ENCODE measurements at regions not wholly inside any gene's neighbourhood (a gene's known extent, or its start where the extent isn't known, plus 50 kb on each side); places are given as distances from the start of the nearest gene placed in this dataset.

DNA sequence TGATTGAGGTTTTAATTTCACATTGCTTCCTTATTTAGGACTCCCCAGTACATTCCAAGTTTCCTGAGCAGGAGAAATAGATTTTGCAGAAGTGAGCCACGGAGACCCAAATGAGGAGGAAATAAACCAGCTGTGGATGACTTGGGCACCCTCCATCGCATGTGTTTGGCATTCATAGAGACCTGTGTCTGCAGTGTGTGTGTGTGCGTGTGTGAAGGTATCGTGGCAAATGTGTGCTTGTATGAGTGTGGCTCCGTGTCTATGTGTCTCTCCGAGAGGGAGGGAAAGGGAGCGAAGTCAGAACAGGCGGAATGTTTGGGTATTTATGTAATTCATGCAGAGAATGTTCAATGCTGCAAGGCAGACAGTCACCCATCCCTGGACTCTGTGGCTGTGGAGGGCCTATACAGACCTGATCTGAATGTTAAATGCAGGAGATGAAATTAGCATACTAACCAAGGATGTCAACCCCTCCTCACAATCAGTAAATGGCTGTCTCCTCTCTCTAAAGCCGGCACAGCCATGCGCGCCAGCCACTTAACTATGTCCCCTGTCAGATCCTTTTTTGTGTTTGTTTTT lies 186.0 kb upstream of the ZFHX3 start:
- in situ Hi-C loops (cut with MboI; ENCODE audit: low pct_unique_long_range_greater_than_20kb, low sequenced_read_pairs, unreplicated experiment): no loop called here
- TF ChIP-seq, protein P1, sequence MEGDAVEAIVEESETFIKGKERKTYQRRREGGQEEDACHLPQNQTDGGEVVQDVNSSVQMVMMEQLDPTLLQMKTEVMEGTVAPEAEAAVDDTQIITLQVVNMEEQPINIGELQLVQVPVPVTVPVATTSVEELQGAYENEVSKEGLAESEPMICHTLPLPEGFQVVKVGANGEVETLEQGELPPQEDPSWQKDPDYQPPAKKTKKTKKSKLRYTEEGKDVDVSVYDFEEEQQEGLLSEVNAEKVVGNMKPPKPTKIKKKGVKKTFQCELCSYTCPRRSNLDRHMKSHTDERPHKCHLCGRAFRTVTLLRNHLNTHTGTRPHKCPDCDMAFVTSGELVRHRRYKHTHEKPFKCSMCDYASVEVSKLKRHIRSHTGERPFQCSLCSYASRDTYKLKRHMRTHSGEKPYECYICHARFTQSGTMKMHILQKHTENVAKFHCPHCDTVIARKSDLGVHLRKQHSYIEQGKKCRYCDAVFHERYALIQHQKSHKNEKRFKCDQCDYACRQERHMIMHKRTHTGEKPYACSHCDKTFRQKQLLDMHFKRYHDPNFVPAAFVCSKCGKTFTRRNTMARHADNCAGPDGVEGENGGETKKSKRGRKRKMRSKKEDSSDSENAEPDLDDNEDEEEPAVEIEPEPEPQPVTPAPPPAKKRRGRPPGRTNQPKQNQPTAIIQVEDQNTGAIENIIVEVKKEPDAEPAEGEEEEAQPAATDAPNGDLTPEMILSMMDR (IDR thresholded peaks at IDR 0.05; ENCODE audit: extremely low read depth, insufficient read depth, missing control alignments): no peak
- DNase-seq (ENCODE audit: low spot score): no peak

DNA sequence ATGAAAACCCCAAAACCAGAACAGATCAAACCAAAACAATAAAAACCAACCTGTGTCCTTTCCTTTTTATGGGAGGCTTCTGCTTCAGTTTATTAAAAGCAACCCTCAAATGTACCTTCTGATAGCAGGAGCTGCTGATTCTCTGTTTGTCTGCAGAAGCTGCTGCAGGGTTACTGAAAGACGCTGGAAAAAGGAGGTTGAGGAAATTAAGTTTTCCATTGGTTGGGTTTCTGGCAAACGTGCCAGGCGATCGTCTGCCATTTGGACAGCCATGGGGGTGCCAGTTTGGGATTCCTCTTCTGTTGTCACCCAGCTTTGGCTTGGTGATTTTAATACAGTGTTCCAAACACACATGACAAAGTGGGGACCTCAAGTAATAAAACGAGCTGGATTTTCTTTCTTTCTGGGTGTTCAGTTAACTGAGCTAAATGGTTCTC lies 185.4 kb upstream of the ZFHX3 start:
- TF ChIP-seq, protein P1 (IDR thresholded peaks at IDR 0.05; ENCODE audit: extremely low read depth, insufficient read depth, missing control alignments): no peak
- no peak for DNase-seq (ENCODE audit: low spot score)
- in situ Hi-C loops (cut with MboI; ENCODE audit: low pct_unique_long_range_greater_than_20kb, low sequenced_read_pairs, unreplicated experiment): no loop called here

DNA sequence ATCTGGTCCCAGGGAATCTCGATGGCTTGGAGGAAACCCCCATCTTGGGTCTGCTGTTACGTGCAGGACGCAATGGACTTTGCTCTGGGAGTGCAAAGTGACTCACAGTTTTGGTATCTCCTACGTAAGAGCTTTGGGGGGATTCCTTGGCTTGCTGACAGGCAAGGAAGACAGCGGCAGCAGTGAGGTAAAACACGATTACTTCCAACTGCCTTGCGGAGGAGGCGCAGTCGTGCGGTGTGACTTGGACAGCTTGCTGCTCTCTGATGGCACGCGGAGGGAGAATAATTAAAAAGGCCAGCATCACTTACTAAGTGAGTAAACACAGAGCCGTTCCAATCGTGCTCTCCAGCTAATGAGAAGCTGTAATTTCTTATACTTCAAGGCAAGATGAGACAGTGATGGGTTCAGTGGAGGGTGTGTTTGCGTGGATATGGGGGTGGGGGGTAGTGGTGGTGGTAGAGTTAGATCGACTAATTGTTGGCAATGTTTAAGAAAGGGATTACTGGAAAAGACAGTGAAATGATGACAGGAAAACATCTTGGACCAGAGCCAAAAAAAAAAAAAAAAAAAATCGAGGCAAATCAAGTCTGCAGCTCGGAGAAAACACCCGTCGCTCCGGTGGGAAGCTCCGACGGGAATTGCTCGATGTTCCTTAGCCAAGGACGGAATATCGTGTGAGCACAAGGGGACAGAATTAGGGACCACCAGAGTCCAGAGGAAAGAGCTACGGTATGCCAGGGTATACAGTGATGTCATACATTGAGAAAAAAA lies 184.8 kb upstream of the ZFHX3 start:
- in situ Hi-C loops (cut with MboI; ENCODE audit: low pct_unique_long_range_greater_than_20kb, low sequenced_read_pairs, unreplicated experiment): no loop called here
- no peak for DNase-seq (ENCODE audit: low spot score)
- TF ChIP-seq, protein P1 (IDR thresholded peaks at IDR 0.05; ENCODE audit: extremely low read depth, insufficient read depth, missing control alignments): no peak

DNA sequence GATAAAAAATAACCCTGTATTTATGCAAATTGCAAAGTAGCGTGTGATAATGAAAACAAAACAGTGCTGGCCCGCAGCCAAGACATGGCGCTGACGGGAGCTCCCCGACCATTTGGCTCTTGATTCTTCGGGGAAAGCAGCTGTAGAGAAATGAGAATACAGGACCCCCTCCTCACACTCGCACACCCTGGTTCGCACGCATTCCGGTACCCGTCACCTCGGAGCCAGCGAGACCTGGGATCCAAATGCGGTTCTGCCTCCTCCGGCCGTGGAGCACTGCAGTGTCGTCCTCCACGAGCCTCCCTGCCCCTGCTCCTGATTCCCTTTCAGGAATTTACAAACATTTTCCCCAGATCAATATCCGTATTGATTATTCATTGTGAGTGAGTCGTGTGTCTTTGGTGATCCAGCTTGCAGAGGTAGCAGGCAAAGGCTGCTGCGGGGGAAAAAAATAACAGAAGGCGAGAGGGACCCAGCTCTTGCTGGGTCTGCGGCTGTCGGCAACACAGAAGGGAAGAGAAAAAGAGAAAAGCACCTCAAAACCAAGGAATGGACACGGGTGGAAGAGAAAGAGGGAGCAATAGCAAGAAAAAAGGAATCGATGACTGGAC lies 184.1 kb upstream of the ZFHX3 start:
- TF ChIP-seq, protein P1 (IDR thresholded peaks at IDR 0.05; ENCODE audit: extremely low read depth, insufficient read depth, missing control alignments): no peak
- in situ Hi-C loops (cut with MboI; ENCODE audit: low pct_unique_long_range_greater_than_20kb, low sequenced_read_pairs, unreplicated experiment): no loop called here
- DNase-seq (ENCODE audit: low spot score): no peak

DNA sequence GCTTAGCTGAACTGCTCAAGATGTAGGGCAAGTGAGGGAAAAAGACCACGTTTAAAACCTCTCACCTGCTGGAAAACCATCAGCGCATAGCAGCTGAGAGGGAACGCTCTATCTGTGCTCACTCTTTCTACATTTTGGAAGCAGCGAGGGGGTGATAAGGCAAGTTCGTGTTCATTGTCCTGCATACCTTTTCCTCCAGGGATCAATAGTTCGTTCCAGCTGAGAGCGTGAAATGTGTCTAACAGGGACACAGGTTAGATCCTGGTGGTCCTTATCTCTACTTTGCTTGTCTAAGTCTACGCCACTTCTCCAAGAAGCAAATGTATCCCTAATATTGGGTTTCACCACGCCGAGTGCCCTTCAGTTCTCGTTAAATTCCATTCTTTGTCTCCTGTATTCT lies 183.5 kb upstream of the ZFHX3 start:
- in situ Hi-C loops (cut with MboI; ENCODE audit: low pct_unique_long_range_greater_than_20kb, low sequenced_read_pairs, unreplicated experiment): no loop called here
- no peak for DNase-seq (ENCODE audit: low spot score)
- TF ChIP-seq, protein P1 (IDR thresholded peaks at IDR 0.05; ENCODE audit: extremely low read depth, insufficient read depth, missing control alignments): no peak

DNA sequence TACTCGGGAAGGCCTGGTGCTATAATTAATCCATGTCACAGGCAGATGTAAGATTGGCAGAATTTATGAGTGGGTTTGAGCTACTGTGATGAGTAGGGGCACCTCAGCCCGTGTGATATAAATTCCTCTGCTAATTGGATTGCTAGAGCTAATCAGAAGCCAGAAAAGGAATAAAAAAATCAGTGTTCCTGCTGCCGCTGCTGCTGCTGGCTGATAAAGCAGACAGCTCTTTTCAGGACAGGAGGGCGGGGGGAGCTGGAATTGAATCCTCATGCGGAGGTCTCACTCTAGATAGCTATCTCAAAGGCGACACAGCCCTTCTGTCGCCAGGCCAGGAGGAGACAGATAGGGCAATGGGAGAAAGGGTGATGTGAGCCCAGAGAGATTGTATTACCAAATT lies 182.7 kb upstream of the ZFHX3 start:
- DNase-seq (ENCODE audit: low spot score): no peak
- TF ChIP-seq, protein P1 (IDR thresholded peaks at IDR 0.05; ENCODE audit: extremely low read depth, insufficient read depth, missing control alignments): no peak
- in situ Hi-C loops (cut with MboI; ENCODE audit: low pct_unique_long_range_greater_than_20kb, low sequenced_read_pairs, unreplicated experiment): no loop called here

Measured in GM13977 (cell line).